K562 (cell line): ENCODE measurements at regions not wholly inside any gene's neighbourhood (a gene's known extent, or its start where the extent isn't known, plus 50 kb on each side); places are given as distances from the start of the nearest gene placed in this dataset.

Experiments used
- HDAC6 ChIP-seq: IDR thresholded peaks from 2 replicates; pipeline ENCODE4 v1.6.1; 2012; ENCODE audit warnings: low read depth, mild to moderate bottlenecking, control low read depth, inconsistent platforms, low read length, moderate library complexity
- KHSRP ChIP-seq: fragments of 450-650 bp; IDR thresholded peaks from 2 replicates; pipeline ENCODE4 v1.6.1; 2017
- REST ChIP-seq, 2 experiments: fragments of 450-650 bp; formaldehyde crosslinking in 1 of 2; IDR thresholded peaks; 2 replicates each; pipeline versions ENCODE4 v1.4.0 to v1.6.1; 2014 to 2020; ENCODE audit warnings: mild to moderate bottlenecking in 2 of 2, borderline replicate concordance in 1 of 2, low read depth in 1 of 2
- SP1 ChIP-seq: sonication (generic); formaldehyde crosslinking; IDR thresholded peaks from 2 replicates; pipeline ENCODE4 v1.8.1; 2022; ENCODE audit warnings: mild to moderate bottlenecking, missing genetic modification reagents
- SP2 ChIP-seq: IDR thresholded peaks from 2 replicates; pipeline ENCODE4 v1.6.1; 2011; ENCODE audit warnings: mild to moderate bottlenecking, low read depth, low read length, moderate library complexity; ENCODE audit not compliant: poor library complexity, severe bottlenecking; ENCODE audit errors: extremely low read depth
- SRSF3 ChIP-seq: fragments of 200-400 bp; formaldehyde crosslinking; IDR thresholded peaks from 2 replicates; pipeline ENCODE4 v1.6.1; 2016; ENCODE audit warnings: mild to moderate bottlenecking, low read length, moderate library complexity; ENCODE audit not compliant: insufficient read depth
- YY1 ChIP-seq, 3 experiments: IDR thresholded peaks; 2 replicates each; pipeline ENCODE4 v1.6.1; 2011; ENCODE audit warnings: low read length in 2 of 3, mild to moderate bottlenecking in 2 of 3, moderate library complexity in 2 of 3, borderline replicate concordance in 1 of 3, control low read depth in 1 of 3, low read depth in 1 of 3; ENCODE audit not compliant: insufficient read depth in 3 of 3, insufficient replicate concordance in 2 of 3, control insufficient read depth in 1 of 3, insufficient read length in 1 of 3; ENCODE audit errors: extremely low read depth in 1 of 3
- ZNF124 ChIP-seq: sonication (generic); formaldehyde crosslinking; IDR thresholded peaks from 2 replicates; pipeline ENCODE4 v1.8.1; 2022; ENCODE audit warnings: missing genetic modification reagents
- ZNF311 ChIP-seq: fragments of 250-450 bp; sonication (Bioruptor Pico); IDR thresholded peaks from 2 replicates; pipeline ENCODE4 v1.4.0; 2020; ENCODE audit warnings: mild to moderate bottlenecking, moderate library complexity
- TF ChIP-seq, protein P1 (sequence below), 3 experiments: IDR thresholded peaks in 2 of 3; conservative IDR thresholded peaks in 1 of 3; 2 replicates each; pipeline ENCODE4 v1.5.1; 2011 to 2012; ENCODE audit warnings: low read length in 3 of 3, mild to moderate bottlenecking in 3 of 3, control low read depth in 2 of 3, improper control_type of control experiment in 1 of 3, inconsistent platforms in 1 of 3, low read depth in 1 of 3, mixed read lengths in 1 of 3, moderate library complexity in 1 of 3; ENCODE audit not compliant: insufficient read depth in 2 of 3
- TF ChIP-seq, protein P2 (sequence below): sonication (generic); formaldehyde crosslinking; IDR thresholded peaks from 2 replicates; pipeline ENCODE4 v1.8.1; 2023; ENCODE audit warnings: mild to moderate bottlenecking, missing genetic modification reagents

GRCh38 chr3:4174791-4175190 lies 128.4 kb upstream of the SETMAR start:
- no peak for TF ChIP-seq KHSRP
- TF ChIP-seq, protein P1, sequence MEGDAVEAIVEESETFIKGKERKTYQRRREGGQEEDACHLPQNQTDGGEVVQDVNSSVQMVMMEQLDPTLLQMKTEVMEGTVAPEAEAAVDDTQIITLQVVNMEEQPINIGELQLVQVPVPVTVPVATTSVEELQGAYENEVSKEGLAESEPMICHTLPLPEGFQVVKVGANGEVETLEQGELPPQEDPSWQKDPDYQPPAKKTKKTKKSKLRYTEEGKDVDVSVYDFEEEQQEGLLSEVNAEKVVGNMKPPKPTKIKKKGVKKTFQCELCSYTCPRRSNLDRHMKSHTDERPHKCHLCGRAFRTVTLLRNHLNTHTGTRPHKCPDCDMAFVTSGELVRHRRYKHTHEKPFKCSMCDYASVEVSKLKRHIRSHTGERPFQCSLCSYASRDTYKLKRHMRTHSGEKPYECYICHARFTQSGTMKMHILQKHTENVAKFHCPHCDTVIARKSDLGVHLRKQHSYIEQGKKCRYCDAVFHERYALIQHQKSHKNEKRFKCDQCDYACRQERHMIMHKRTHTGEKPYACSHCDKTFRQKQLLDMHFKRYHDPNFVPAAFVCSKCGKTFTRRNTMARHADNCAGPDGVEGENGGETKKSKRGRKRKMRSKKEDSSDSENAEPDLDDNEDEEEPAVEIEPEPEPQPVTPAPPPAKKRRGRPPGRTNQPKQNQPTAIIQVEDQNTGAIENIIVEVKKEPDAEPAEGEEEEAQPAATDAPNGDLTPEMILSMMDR (IDR thresholded peaks at IDR 0.05 in 2 of 3, conservative IDR thresholded peaks at IDR 0.05 in 1 of 3; ENCODE audit: insufficient read depth in 2 of 3, low read depth in 1 of 3, low read length in 3 of 3): no peak
- TF ChIP-seq REST (IDR thresholded peaks at IDR 0.05; ENCODE audit: borderline replicate concordance): no peak
- TF ChIP-seq REST (CRISPR knock-in tag; IDR thresholded peaks at IDR 0.05; ENCODE audit: low read depth): no peak
- TF ChIP-seq SP1: no peak
- no peak for TF ChIP-seq YY1 (IDR thresholded peaks at IDR 0.05; ENCODE audit: borderline replicate concordance in 1 of 3, control insufficient read depth in 1 of 3, extremely low read depth in 1 of 3, insufficient read depth in 3 of 3, insufficient read length in 1 of 3, insufficient replicate concordance in 2 of 3, low read depth in 1 of 3, low read length in 2 of 3)
- TF ChIP-seq, protein P2, sequence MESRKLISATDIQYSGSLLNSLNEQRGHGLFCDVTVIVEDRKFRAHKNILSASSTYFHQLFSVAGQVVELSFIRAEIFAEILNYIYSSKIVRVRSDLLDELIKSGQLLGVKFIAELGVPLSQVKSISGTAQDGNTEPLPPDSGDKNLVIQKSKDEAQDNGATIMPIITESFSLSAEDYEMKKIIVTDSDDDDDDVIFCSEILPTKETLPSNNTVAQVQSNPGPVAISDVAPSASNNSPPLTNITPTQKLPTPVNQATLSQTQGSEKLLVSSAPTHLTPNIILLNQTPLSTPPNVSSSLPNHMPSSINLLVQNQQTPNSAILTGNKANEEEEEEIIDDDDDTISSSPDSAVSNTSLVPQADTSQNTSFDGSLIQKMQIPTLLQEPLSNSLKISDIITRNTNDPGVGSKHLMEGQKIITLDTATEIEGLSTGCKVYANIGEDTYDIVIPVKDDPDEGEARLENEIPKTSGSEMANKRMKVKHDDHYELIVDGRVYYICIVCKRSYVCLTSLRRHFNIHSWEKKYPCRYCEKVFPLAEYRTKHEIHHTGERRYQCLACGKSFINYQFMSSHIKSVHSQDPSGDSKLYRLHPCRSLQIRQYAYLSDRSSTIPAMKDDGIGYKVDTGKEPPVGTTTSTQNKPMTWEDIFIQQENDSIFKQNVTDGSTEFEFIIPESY (CRISPR knock-in tag): no peak
- TF ChIP-seq ZNF124 (CRISPR knock-in tag): no peak
- TF ChIP-seq ZNF311 (CRISPR knock-in tag): no peak
- no peak for TF ChIP-seq SRSF3
- TF ChIP-seq SP2: no peak
- no peak for TF ChIP-seq HDAC6
